HL-60 (cell line): ENCODE measurements at regions not wholly inside any gene's neighbourhood (a gene's known extent, or its start where the extent isn't known, plus 50 kb on each side); places are given as distances from the start of the nearest gene placed in this dataset.

Experiments used
- DNase-seq, 2 experiments: peaks; one replicate each; pipeline ENCODE4 v3.0.0-alpha.2; 2010 to 2020; ENCODE audit warnings: low read depth in 1 of 2, low spot score in 1 of 2
- H3K27ac ChIP-seq: fragments of 250-450 bp; sonication (Bioruptor Pico); replicated peaks from 2 replicates; pipeline ENCODE4 v1.5.1; 2020; ENCODE audit warnings: mild to moderate bottlenecking, moderate library complexity
- H3K27me3 ChIP-seq: fragments of 250-450 bp; sonication (Bioruptor Pico); 2 replicates; pipeline ENCODE4 v1.5.1; 2021; ENCODE audit warnings: mild to moderate bottlenecking, moderate library complexity; ENCODE audit not compliant: insufficient read depth, poor library complexity, severe bottlenecking
- H3K4me3 ChIP-seq: replicated peaks from 2 replicates; pipeline ENCODE4 v1.5.1; 2011; ENCODE audit warnings: mild to moderate bottlenecking, control low read depth, low read length; ENCODE audit not compliant: insufficient read depth
- CTCF ChIP-seq: IDR thresholded peaks from one replicate; pipeline ENCODE4 v1.5.1; 2011; ENCODE audit warnings: low read length, control low read depth, inconsistent platforms; ENCODE audit not compliant: insufficient read depth
- GABPA ChIP-seq: IDR thresholded peaks from 2 replicates; pipeline ENCODE4 v1.6.1; 2012; ENCODE audit warnings: low read depth
- POLR2AphosphoS5 ChIP-seq: IDR thresholded peaks from 2 replicates; pipeline ENCODE4 v1.6.1; 2012; ENCODE audit warnings: low read depth
- REST ChIP-seq: IDR thresholded peaks from 2 replicates; pipeline ENCODE4 v1.6.1; 2012; ENCODE audit warnings: low read depth; ENCODE audit not compliant: insufficient replicate concordance
- SPI1 ChIP-seq: IDR thresholded peaks from 2 replicates; pipeline ENCODE4 v1.6.1; 2012; ENCODE audit warnings: low read depth, mild to moderate bottlenecking, borderline replicate concordance

- no peak overlapping the region for H3K27ac ChIP-seq
- no peaks in the 10 kb centered on the region for H3K27me3 ChIP-seq
- no peak overlapping the region for H3K4me3 ChIP-seq
- TF ChIP-seq CTCF (no peak), POLR2AphosphoS5 (no peak)
- DNase-seq, result no peak
Measured at GRCh38 chr3:151558661-151559060, 97.8 kb upstream of the IGSF10 start.

GRCh38 chr3:151557068-151557840 is 96.4 kb upstream of the IGSF10 start:
- peak overlapping the region; percentile 41 for H3K27ac ChIP-seq
- no peak for TF ChIP-seq POLR2AphosphoS5
- no peak for TF ChIP-seq REST
- no peak for TF ChIP-seq SPI1
- TF ChIP-seq CTCF, result no peak
- no peak for TF ChIP-seq GABPA

GRCh38 chr3:151556596-151556995 is 95.7 kb upstream of the IGSF10 start:
- H3K27me3 ChIP-seq, result no peaks in the 10 kb centered on the region
- no peak overlapping the region for H3K4me3 ChIP-seq
- H3K27ac ChIP-seq, result peak overlapping the region; percentile 41
- DNase-seq, result peak in 1 of 2 experiments; percentile 17
- TF ChIP-seq SPI1 (no peak; the same call in 1 of the 2 replicates), POLR2AphosphoS5 (no peak), REST (no peak), GABPA (no peak), CTCF (no peak)

More at GRCh38 chr3:151557068-151557840, 96.4 kb upstream of the IGSF10 start:
- no peak for DNase-seq
- no peaks in the 10 kb centered on the region for H3K27me3 ChIP-seq
- no peak overlapping the region for H3K4me3 ChIP-seq

- Histone ChIP-seq H3K27ac (no peak overlapping the region), H3K4me3 (no peak overlapping the region), H3K27me3 (no peaks in the 10 kb centered on the region)
- TF ChIP-seq SPI1, result no peak
- TF ChIP-seq REST, result no peak
- TF ChIP-seq POLR2AphosphoS5, result no peak
- no peak for TF ChIP-seq CTCF
- TF ChIP-seq GABPA, result no peak
- no peak for DNase-seq
Measured at GRCh38 chr3:151555523-151555922, 94.7 kb upstream of the IGSF10 start.
